ENCODE measurements at regions not wholly inside any gene's neighbourhood (a gene's known extent, or its start where the extent isn't known, plus 50 kb on each side); places are given as distances from the start of the nearest gene placed in this dataset.
"Not testable (repeated sequence)": the region's sequence is repeated elsewhere in the genome, so short reads cannot be mapped to it uniquely, and the experiment has no call there.

DNA sequence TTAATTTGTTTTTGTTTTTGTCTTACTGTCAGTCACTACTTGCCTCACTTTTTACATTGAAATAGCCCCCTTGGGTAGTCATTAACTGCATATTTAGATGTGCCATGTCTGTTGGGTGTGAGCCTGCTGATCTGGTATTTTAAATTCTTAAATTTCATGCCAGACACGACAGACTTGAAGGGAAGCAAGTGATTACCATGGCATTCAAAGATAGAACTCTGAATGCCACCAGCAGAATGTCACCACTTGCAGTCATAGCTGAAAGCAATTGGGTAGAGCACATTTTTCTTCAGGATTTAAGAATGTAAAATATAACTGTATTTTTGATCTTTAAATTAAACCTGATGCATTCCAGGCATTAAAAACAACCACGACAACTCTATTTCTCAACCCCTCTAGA lies 396.5 kb upstream of the ATP10A start:
- Histone ChIP-seq H3K9me3 (no peaks in the 10 kb centered on the region), H3K36me3 (no peaks in the 10 kb centered on the region), H3K4me3 (no peak overlapping the region), H3K4me1 (no peaks in the 10 kb centered on the region), H3K27me3 (no peaks in the 10 kb centered on the region), H3K27ac (no peak overlapping the region)
- DNase-seq = no peak
- intact Hi-C loops (cut with DNase I; ENCODE audit: low total_unique reads) = no loop called here
- WGBS, 5 donors = 61 to 77% (median 64%) methylated on average over 2 of the region's 2 CpGs
- TF ChIP-seq POLR2AphosphoS5 (IDR thresholded peaks at IDR 0.05) (no peak), POLR2A (IDR thresholded peaks at IDR 0.05) (no peak), EP300 (IDR thresholded peaks at IDR 0.05) (no peak)
- TF ChIP-seq, protein P1, sequence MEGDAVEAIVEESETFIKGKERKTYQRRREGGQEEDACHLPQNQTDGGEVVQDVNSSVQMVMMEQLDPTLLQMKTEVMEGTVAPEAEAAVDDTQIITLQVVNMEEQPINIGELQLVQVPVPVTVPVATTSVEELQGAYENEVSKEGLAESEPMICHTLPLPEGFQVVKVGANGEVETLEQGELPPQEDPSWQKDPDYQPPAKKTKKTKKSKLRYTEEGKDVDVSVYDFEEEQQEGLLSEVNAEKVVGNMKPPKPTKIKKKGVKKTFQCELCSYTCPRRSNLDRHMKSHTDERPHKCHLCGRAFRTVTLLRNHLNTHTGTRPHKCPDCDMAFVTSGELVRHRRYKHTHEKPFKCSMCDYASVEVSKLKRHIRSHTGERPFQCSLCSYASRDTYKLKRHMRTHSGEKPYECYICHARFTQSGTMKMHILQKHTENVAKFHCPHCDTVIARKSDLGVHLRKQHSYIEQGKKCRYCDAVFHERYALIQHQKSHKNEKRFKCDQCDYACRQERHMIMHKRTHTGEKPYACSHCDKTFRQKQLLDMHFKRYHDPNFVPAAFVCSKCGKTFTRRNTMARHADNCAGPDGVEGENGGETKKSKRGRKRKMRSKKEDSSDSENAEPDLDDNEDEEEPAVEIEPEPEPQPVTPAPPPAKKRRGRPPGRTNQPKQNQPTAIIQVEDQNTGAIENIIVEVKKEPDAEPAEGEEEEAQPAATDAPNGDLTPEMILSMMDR (IDR thresholded peaks at IDR 0.05) = no peak

DNA sequence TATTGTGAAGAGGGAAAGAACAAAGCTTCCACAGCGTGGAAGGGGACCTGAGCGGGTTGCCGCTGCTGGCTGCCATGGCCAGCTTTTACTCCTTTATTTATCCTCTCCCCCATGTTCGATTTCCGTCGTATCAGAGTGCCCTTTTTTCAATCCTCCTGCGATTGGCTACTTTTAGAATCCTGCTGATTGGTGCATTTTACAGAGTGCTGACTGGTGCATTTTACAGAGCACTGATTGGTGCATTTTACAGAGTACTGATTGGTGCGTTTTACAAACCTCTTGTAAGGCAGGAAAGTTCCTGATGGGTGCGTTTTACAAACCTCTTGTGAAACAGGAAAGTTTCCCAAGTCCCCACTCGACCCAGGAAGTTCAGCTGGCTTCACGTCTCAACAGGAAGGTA lies 381.7 kb upstream of the ATP10A start:
- H3K36me3 ChIP-seq; DNase-seq; intact Hi-C loops (cut with DNase I; ENCODE audit: low total_unique reads); H3K27me3 ChIP-seq; H3K4me3 ChIP-seq; H3K27ac ChIP-seq; H3K4me1 ChIP-seq: not testable (repeated sequence)
- WGBS, 5 donors = 79 to 87% (median 83%) methylated on average over 11 of the region's 11 CpGs
- H3K9me3 ChIP-seq = peaks cover 0 to 18% (median 9%) of the 10 kb centered on the region in 4 donors

DNA sequence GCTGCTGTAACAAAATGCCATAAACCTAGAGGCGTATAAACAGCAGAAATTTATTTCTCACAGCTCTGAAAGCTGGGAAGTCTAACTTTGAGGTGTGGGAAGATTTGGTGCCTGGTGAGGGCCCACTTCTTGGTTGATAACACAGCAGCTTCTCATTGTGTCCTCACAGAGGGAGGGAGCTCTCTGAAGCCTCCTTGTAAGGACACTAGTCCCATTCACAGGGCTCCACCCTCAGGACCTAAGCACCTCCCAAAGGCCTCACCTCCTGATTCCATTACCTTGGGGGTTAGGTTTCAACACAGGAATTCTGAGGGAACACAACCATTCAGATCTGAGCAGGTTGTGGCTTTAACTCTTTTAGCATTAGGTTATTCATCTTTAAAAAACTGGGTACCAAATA lies 380.3 kb upstream of the ATP10A start:
- Histone ChIP-seq H3K27ac (no peak overlapping the region), H3K9me3 (peaks cover 0 to 18% (median 6%) of the 10 kb centered on the region in 4 donors), H3K36me3 (no peaks in the 10 kb centered on the region), H3K4me3 (no peak overlapping the region), H3K27me3 (no peaks in the 10 kb centered on the region), H3K4me1 (no peaks in the 10 kb centered on the region)
- TF ChIP-seq POLR2A (IDR thresholded peaks at IDR 0.05) (no peak), EP300 (IDR thresholded peaks at IDR 0.05) (no peak), POLR2AphosphoS5 (IDR thresholded peaks at IDR 0.05) (no peak)
- TF ChIP-seq, protein P1 (IDR thresholded peaks at IDR 0.05) = no peak
- intact Hi-C loops (cut with DNase I; ENCODE audit: low total_unique reads) = no loop called here
- DNase-seq = no peak
- WGBS, 5 donors = 78 to 94% (median 92%) methylated on average over 1 of the region's 1 CpG

DNA sequence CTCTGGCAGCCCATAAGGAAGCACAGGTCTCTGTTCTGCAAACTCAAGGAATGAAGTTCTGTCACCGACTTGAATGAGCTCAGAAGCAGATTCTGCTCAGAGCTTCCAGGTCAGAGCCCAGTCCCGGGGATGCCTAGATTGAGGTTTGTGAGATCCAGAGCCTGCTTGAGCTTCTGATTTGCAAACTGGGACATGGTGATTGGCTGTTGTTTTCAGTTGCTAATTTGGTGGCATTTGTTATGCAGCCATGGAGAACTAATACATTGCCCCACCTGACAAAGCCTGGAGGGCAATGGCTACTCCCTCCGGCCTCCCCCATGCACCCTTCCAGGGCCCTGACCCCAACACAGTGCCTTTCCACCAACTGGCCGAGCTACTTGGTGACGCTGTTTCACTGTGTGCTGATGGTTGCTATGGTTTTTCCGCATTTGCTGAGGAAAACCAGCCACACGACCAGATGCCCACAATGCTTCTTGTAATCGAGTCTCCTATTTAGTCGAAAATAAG lies 379.5 kb upstream of the ATP10A start:
- Histone ChIP-seq H3K27ac (no peak overlapping the region), H3K9me3 (peaks cover 0 to 18% (median 8%) of the 10 kb centered on the region in 4 donors), H3K4me3 (no peak overlapping the region), H3K27me3 (no peaks in the 10 kb centered on the region), H3K36me3 (no peaks in the 10 kb centered on the region), H3K4me1 (no peaks in the 10 kb centered on the region)
- intact Hi-C loops (cut with DNase I; ENCODE audit: low total_unique reads) = no loop called here
- DNase-seq = peak in 1 of 2 donors; percentile 30
- 70 to 80% (median 77%) methylated on average over 8 to 9 of the region's 9 CpGs for WGBS, 5 donors
- TF ChIP-seq EP300 (IDR thresholded peaks at IDR 0.05) (no peak), POLR2AphosphoS5 (IDR thresholded peaks at IDR 0.05) (no peak), POLR2A (IDR thresholded peaks at IDR 0.05) (no peak)
- TF ChIP-seq, protein P1 (IDR thresholded peaks at IDR 0.05) = no peak

DNA sequence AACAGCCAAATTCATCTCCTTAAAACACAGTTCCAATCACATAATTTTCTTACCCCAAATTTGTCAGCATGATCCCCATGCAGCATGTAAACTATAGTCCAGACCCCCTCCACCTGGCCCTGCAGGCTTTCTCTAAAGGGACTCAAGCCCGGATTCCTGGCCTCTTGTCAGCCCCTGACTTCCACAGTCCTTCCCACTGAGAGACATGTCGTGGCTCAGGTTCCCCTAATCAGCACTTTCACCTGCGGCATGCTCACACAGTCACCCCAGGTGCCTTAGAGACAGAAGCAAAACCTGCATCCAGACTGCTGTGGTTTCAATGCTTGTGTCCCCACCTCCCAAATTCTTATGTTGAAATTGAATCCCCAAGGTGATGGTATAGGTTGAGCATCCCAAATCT lies 372.7 kb upstream of the ATP10A start:
- Histone ChIP-seq H3K27me3 (no peaks in the 10 kb centered on the region), H3K36me3 (no peaks in the 10 kb centered on the region), H3K4me3 (no peak overlapping the region), H3K4me1 (no peaks in the 10 kb centered on the region), H3K27ac (no peak overlapping the region), H3K9me3 (peaks cover 0 to 4% (median 2%) of the 10 kb centered on the region in 4 donors)
- no peak for TF ChIP-seq POLR2AphosphoS5 (IDR thresholded peaks at IDR 0.05)
- TF ChIP-seq POLR2A (IDR thresholded peaks at IDR 0.05) = no peak
- no peak for TF ChIP-seq EP300 (IDR thresholded peaks at IDR 0.05)
- TF ChIP-seq, protein P1 (IDR thresholded peaks at IDR 0.05) = no peak
- 34 to 53% (median 36%) methylated on average over 3 of the region's 3 CpGs for WGBS, 5 donors
- DNase-seq = no peak
- intact Hi-C loops (cut with DNase I; ENCODE audit: low total_unique reads) = no loop called here
